Left renal pelvis (tissue), 4 donors: ENCODE measurements at regions not wholly inside any gene's neighbourhood (a gene's known extent, or its start where the extent isn't known, plus 50 kb on each side); places are given as distances from the start of the nearest gene placed in this dataset.
"Not testable (repeated sequence)": the region's sequence is repeated elsewhere in the genome, so short reads cannot be mapped to it uniquely, and the experiment has no call there.

ENCODE experiments used
- DNase-seq, 4 donors: peaks; one replicate each; pipeline ENCODE4 v3.0.0-alpha.2; 2013; ENCODE audit warnings: low read depth in 4 of 4, low spot score in 3 of 4

- DNase-seq = peak in 3 of 4 donors; percentile 47 to 58 (median 55)
Observed at GRCh38 chr15:98085003-98085639, 124.6 kb downstream of the ARRDC4 start.

GRCh38 chr15:98088307-98088945 is 127.9 kb downstream of the ARRDC4 start:
- DNase-seq = not testable (repeated sequence)

DNA sequence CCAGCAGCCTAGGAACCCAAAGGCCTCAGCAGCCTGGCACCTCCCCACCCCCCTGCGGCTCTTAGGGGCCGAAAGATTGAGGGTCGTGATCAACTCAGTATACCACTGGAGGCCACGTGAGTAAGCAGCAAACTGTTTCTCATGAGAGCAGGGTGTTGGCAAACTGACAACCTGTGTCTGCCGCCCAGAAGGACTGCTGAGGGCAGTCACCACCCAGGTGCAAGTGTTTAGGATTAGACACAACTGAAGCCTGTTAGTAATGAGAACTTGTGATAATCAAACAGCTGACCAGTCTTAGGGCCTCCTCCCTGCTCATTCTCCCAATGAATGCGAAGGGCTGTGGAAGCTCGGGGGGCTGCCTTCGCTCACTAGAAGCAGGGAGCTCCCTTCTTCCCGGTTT is 128.8 kb downstream of the ARRDC4 start:
- not testable (repeated sequence) for DNase-seq

DNA sequence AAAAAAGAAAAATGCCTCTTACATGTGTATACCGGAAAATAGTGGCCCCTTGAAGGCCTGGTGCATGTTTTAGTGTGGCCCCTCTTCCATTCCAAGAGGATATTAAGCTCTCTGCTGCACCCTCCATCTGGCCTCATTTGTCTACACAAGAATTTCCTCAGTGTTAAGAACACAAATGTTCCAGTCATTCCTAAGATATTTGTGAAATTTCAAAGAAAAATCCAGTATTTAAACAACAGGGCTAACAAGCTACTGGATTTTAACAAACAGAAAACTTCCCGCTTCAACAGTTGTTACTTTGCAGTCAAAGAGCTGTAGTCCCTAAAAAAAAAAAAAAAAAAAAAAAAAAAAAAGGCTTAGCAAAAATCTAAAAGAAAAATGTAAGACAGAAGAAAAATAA is 137.5 kb downstream of the ARRDC4 start:
- DNase-seq = not testable (repeated sequence)

DNA sequence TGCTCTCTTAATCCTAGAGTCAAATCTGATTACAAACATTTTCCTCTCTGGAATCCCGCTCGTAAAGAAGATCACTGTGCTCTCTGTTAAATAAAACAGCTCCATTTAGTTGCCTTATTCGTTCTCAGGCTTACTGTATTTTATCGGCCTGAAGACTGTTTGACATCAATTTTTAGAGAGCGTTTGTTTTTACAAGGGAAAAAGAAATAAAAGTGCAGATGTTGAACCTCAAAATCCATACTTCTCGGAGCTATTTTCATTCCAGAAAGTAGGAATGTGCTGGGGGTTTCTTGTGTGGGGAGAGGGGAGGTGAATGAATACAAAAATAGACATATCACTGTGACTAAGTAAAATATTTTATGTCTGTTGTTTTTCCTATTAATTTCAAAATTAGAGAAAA is 140.1 kb downstream of the ARRDC4 start:
- not testable (repeated sequence) for DNase-seq

GRCh38 chr15:98103570-98103969 is 143.1 kb downstream of the ARRDC4 start:
- DNase-seq = no peak

DNA sequence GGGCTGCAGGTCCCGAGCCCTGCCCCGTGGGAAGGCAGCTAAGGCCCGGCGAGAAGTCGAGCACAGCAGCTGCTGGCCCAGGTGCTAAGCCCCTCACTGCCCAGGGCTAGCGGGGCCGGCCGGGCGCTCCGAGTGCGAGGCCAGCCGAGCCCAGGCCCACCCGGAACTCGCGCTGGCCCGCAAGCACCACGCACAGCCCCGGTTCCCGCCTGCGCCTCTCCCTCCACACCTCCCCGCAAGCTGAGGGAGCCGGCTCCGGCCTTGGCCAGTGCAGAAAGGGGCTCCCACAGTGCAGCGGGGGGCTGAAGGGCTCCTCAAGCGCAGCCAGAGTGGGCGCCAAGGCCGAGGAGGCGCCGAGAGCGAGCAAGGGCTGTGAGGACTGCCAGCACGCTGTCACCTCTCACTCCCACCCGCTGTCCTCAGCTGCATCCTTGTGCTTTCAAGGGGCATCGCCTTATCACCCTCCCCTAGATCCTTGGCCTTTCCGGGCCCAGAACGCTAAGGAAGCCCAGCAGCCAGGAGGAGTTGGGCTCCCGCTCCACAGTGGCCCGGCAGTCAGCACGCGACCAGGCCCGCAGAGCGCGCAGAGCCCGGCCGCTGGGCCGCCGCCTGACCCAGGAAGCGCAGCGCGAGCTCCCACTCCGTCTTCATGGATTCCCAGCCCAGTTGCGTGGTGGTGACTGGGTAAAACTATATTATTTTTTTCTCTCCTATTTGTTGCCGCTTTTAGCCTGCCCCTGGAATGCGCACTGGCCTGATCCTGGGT is 144.1 kb downstream of the ARRDC4 start:
- not testable (repeated sequence) for DNase-seq

DNA sequence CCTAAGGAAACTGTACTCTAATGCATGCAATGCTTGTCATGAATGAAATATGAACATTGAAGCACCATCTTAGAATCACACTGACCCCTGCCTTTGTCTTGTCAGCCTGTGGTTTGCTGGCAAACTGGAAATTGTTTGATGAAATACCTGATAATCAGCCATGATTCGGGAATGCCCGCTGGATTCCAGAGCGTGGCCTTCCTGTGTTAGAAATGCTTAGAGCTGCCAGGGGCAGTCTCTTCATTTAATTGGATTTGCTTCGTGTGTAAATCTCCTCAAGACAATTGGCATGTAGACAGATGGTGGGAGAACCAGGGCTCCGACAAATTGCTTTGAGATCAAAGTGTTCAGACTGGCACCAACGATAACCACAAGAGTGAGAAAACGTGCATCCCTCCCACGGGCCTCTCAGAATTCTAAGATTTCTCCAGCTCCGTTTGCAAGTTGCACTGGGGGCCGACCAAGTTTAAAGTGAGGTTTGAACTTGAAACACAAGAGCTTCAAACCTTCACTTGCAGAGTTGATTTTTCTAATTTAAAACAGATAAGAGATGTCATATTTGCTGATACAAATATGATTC is 146.2 kb downstream of the ARRDC4 start:
- DNase-seq = not testable (repeated sequence)

DNA sequence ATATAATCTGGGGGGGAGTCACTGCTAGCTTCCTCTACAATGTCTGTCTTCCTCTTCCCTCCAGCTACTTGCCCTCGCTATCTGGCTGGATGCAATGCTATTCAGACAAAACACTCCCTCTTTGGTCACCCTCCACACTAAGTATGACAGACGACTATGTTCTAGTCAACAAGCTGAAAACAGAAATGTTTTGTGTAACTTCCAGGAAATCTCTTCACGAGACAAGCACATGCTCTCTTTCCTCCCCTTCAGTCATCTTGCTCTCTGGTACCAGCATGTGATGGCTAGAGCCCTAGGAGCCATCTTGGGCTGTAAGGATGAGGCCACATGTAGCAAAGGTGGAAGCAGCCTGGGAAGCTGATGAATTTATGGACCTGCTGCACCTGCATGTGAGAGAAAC is 151.3 kb downstream of the ARRDC4 start:
- DNase-seq = no peak

DNA sequence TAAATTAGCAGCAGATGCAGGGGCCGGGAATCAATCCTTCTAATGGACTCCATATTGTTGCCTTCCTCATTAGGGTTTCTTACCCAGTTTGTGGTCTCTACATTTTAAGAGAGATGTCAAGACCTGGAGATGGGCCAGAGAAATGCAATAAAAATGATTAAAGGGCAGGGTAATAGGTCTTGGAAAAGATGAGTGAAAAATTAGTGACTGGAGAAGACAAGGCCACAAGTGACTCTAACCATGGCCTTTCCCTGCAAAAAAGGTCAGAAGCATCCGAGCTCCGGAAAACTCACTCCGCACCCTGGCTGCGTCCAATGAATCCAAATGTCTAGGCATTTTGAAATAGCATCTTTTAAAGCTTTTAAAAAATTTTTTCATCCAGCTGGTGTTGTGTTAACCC is 152.8 kb downstream of the ARRDC4 start:
- DNase-seq = peak in 3 of 4 donors; percentile 55 to 73 (median 63)

DNA sequence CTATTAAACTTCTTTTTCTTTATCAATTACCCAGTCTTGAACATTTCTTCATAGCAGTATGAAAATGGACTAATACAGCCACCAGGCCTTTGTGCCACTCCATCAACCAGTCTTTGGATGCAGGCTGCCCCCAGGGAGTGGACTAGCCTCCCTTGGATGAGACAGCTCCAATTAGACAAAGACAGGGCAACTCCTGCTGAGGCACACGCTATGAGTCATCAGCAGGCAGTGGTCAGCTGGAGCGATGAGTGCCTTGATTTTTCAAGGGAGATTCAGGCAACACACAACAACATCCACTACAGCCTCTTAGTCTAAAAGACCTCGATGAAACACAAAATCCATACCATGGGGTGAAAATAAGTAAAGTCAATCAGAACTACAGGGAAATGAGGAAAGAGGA is 160.1 kb downstream of the ARRDC4 start:
- no peak for DNase-seq

DNA sequence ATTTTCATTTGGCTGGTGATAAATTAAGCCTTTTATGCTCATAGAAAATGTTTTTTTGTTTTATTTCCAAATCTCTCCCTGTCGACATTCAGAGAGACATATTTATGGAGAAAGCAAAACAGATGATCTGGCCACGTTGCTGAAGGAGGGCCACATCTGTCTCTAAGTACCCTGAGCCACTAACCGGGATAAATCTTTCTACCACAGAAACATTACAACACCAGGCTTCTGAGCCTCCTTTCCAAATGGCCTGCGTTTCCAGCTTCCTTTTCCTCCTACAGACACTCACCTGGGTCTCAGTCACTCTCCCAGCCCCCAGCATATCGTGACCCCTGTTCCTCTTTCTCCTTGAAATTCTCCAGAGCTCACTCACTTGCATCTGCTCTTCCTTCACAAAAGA is 161.0 kb downstream of the ARRDC4 start:
- no peak for DNase-seq

DNA sequence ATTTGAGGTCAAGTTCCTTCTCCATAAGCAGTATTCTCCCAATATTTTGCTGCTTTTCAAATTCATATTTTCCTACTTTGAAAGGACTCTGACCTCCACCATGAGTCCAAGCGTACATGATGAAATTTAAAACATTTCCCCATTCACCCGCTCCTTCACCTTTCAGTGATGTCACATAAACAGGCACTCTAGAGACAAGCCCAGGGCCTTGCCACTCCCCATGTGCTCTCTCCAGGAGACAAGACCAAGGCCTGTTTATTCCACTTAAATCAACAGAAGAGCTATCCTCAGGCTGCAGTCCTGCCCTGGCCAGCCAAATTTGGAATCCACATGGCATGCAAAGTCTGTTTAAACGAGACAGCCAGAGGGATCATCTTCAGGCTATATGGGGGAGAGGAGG is 161.5 kb downstream of the ARRDC4 start:
- DNase-seq = no peak

GRCh38 chr15:98123297-98123696 is 162.8 kb downstream of the ARRDC4 start:
- no peak for DNase-seq

DNA sequence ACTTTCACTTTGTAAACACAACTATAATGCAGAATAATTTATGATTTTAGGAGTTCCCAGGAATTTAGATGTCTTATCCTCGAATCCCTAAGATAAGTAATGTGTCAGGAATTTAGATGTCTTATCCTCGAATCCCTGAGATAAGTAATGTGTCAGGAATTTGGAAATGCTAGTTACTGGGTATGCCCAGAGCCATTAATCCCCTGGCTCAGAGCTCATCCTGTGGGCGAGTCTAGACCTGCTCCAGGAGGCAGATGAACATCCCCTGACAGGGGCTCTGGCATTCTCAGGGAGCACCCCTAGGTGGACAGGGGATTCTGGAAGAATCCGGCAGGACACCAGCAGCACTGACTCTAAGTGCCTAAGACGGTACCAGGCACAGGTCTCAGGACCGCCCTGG is 163.3 kb downstream of the ARRDC4 start:
- no peak for DNase-seq

DNA sequence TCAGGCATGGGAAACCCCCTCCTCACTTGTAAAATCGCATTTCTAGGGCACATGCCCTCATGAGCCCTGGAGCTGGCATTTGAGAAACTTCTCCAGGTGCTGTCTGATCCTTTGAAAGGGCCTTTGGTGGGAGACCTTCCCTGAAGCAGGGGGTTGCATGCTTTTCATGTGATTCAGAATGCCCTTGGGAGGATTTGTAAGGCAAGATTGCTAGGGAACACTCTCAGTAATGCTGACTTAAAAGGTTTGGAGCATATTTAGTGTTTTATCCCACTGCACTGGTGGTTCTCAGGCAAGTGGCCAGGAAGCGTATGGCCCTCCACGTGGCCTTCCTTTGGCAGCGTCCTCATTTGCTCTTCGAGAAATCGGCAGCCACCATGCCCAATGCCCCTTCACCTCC is 164.1 kb downstream of the ARRDC4 start:
- DNase-seq = no peak

GRCh38 chr15:98126326-98127085 is 166.0 kb downstream of the ARRDC4 start:
- no peak for DNase-seq

- no peak for DNase-seq
Observed at GRCh38 chr15:98127586-98127985, 167.1 kb downstream of the ARRDC4 start.

- DNase-seq = no peak
Observed at GRCh38 chr15:98131924-98132323, 171.4 kb downstream of the ARRDC4 start.

DNA sequence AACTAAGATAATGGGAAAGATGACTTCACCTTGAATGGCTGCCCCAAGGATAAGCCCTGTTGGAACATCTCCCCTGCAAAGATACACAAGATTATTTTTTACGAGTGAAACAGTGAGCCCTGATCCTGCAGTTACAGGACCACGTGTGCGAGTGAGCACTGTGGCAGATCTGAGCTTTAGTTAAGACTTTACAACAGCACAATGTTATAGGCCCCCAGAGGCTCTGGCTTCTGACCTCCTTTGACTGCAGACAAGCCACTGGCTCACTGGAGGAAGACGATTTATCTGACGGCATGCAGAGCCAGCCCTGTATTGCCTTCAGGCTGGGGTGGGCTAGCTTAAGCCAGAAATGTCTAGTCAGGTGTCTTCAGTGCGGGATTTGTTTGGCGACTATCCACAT is 174.4 kb downstream of the ARRDC4 start:
- no peak for DNase-seq

GRCh38 chr15:98138910-98139309 is 178.4 kb downstream of the ARRDC4 start:
- no peak for DNase-seq
